SIG-M5 treated with dmso at 0.1 percent for 504 hours (cell line): ENCODE measurements at regions not wholly inside any gene's neighbourhood (a gene's known extent, or its start where the extent isn't known, plus 50 kb on each side); places are given as distances from the start of the nearest gene placed in this dataset.
"Not testable (repeated sequence)": the region's sequence is repeated elsewhere in the genome, so short reads cannot be mapped to it uniquely, and the experiment has no call there.

Experiments used
- DNase-seq: peaks from one replicate; lab custom pipeline; 2025; ENCODE audit not compliant: unreplicated experiment; lab: John Stamatoyannopoulos, UW

DNA sequence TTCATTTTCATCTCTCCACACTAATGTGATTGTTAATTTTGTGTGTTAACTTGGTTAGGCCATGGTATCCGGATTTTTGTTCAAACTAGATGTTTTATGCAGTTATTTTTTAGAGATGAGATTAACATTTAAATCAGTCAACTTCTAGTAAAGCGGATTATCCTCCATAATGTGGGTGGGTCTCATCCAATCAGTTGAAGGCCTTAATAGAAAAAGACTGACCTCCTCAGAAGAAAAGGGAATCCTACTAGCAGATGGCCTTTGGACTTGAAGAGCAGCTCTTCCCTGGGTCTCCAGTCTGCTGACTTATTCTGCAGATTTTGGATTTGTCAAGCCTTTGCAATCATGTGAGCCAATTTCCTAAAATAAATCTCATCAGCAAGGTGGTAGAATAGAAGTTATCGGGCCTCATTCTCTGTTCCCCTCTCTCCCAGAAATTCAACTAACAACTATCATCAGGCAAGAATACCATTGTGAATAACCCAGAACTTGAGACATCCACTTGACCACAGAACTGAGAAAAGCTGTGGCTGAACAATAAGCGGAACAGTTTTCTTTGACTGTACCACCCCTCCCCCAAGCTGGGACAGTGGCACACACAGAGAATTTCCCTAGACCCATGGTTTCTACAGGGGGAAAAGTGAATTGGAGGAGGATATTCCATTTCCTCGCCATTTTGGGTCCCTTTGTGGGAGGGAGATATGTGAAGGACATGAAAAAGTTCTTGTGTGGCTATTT is 323.0 kb downstream of the UTRN start:
- DNase-seq: peak; percentile 58

DNA sequence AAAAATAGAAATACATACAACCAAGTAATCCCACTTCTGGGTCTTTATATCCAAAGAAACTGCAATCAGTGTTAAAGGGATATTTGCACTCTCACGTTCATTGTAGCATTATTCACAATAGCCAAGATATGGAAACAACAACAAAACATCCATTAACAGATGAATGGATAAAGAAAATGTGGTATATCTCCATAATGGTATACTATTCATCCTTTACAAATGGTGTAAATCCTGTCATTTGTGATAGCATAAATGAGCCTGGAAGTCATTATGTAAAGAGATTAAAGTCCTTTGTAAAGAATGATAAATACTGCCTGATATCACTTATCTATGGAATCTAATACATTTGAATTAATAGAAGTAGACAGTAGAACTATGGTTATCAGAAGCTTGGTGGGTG is 327.7 kb downstream of the UTRN start:
- no peak for DNase-seq

DNA sequence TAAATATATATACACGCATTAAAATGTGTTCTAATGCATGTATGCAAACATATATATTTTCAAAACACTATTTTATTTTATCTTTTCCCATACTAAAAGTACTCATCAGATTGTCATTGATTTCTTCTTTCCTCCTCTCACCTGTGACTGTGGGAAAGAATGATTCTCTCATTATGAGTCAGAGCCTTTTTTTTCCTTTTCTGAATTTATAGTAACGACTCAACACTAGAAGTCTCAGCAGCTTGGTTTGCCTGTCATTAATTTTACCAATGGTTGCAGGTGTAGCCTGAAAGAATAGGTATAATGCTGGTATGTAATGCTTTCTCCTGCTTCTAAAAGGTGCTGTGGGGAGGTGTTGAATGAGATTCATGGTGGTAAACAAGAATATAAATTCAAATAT is 328.7 kb downstream of the UTRN start:
- no peak for DNase-seq

DNA sequence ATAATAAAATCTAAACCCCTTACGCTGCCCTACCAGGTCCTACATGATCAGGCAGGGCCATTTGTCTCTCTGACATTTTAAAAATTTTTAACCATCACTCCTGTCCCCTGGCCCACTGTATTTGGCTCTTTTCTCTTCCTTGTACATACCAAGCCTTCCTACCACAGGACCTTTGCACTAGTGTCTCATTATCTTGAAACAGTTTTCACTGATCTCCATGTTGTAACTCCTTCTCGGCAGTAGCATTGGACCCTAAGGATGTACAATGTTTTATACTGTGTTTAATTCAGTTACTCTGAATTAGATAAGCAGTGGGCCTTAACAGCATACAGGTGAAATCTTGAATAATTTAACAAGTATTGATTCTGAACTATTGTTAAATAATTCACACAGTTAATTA is 330.7 kb downstream of the UTRN start:
- DNase-seq: no peak

DNA sequence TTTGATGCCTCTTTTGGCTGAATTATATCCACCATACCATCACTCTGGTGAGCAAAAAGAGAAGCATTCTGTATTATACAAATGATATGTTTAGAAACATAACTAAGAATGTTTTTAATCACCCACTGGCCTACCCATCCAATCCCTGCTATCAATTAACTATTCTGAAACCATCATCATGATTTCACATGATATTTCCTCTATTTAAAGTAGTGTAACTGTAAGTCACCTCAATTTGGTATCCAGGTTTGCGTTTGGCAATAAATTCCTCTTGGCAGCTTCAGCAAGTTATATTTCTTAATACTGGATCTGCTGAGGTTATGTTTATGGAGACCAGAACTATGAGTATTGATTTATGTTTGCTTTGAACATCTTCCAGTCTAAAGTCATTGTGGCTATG is 332.1 kb downstream of the UTRN start:
- no peak for DNase-seq

DNA sequence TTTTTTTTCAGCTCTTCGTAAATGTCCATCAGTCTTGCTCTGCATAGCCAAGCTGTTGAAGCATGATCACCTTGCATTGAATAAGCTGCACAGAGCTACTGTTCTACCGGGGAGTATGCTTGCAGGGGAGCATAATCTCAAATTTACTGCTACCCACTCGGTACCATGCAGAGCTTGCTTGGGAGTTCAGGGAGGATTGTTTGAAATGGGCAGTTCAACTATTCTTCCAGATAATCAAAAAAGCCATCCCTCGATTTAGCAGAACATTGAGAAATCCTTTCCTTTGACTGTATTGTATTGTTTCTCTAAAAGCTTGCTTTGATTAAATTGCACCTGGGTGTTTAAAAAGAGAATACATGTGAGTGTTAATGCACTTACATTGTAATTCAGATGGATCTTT is 332.6 kb downstream of the UTRN start:
- no peak for DNase-seq

DNA sequence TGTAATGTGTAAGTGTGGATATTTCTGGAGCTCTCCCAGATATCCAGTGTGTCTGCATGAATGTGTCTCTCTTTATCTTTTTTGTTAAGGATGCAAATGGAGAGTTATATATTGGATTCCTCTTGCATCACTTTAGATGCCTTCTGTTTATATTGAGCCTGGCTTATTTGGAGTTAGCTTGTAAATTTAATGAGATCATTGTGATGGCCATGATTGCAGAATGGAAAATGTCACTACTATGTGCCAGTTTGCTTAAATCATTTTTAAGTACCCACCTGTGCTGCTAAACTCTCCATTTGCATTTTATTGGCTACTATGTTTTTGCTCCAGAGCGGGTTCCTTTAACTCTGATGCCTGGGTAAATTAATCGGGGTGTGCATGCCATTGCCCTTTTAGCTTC is 334.8 kb downstream of the UTRN start:
- no peak for DNase-seq

DNA sequence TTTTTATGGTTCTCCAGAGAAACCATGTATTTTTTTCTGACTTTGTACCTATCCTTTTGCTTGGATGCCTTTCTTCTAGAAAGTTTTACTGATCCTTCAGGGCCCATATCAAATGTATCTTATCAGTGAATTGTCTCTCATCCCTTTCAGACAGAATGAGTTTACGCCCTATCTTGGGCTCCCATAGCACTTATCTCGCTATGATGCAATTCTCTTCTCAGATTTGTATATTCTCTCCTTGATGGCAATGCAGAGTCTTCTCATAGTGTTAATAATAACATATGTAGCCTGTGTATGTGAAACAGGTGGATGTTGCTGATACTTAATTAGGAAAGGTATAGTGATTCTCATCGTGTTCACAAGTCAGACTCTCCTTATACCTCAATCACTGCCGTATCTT is 336.2 kb downstream of the UTRN start:
- no peak for DNase-seq

DNA sequence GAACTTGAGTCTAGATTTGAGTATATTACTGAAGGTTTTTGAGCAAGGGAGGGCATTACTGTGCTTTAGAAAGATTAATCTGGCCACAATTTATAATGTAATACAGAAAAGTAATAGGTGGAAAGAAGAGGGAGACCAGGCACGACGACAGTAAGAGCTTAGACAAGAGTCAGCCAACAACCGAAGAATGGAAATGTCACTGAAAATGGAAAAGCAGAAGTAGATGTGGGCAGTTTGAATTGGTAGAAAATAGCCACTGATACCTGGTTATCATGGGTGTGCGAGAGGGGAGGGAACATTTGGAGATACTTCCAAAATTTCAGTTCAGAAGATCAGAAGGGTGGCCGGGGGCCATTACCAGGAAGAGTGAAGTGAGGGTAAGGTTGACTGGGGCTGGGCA is 339.1 kb downstream of the UTRN start:
- no peak for DNase-seq

DNA sequence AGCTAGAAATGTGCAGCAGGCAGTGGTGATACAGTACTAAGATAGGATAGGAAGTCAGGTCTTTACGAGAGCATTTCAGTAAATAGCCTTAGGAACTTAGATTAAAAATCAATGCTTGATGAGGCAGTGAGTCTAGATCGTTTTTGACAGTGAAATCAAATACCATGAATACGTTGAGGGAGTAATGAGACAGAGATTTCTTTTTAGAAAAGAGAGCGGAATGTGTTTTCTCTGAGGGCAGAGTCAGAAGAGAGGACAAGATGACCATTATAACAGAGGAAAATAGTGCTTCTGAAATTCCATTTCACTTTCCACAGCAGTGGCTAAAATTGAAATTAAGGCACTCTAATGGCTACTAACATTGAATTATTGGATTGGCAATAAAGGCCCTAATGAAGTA is 339.6 kb downstream of the UTRN start:
- no peak for DNase-seq

DNA sequence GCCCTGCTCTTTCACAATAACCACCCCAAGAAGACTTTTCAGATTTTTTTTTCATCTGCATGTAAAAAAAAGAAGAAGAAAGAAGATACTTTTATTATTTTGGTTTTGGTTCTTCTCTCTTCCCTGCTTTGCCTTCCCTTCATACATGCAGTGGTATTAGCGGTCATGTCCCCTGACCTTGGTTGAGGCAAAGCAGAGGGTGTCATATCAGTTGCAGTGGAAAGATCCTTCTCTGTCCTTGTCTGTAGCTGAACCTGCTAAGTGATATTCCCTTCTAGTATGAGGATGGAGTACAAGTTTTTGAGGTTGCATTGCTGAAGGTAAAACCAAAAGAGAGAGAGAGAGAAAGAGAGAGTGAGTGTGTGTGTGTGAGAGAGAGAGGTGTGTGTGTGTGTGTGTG is 345.7 kb downstream of the UTRN start:
- DNase-seq: peak; percentile 17

DNA sequence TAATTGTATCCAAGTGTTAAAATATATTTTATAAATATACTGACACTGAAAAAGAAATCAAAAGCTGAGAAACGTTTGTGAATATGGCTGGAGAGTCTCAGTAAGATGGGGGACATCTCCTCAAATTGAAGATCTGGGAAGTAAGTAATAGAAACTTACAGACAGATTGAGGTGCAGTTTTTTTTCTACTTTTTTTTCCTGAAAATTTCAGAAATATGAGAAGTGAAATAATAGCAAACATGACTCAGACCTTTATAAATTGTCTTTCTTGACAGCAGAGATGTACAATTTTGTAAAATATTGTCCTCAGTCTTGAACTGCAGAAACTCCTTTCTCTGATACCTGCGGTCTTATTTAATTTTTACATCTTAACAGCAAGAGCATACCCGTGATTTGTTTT is 347.1 kb downstream of the UTRN start:
- DNase-seq: no peak

DNA sequence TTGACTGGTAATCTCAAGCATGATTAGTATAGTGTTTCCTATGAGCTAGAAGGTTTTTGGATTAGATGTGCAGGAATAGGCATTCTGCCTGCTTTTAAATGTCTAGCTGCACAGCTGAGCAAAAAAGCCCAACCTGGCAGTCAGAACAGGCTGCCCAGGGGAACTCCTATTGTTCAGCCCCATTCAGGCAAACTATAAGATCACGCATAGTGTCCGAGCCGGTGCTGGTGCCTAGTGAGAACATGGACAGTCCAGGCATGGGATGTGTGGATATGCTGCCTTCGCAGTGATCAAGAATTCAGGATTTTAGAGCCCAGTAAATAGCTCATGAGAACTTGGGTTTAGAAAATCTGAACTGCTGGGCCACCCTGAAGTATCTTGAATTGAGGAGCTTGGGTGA is 348.8 kb downstream of the UTRN start:
- no peak for DNase-seq

DNA sequence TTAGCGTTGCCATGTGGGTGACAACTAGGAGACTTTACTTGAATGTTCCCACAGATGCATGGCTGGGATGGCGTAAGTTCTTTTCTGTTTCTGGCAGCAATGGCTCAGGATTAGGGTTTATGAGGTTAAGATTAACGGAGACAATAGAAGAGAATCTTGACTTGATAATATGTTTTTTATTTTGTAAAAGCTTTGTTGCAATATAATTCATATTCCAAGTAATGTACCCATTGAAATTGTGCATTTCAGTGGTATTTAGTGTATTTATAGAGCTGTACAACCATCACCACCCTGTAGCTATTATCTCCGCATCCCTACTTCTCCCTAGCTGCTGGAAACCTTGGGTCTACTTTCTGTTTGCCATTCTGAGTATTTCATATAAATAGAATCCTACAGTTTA is 349.2 kb downstream of the UTRN start:
- no peak for DNase-seq

DNA sequence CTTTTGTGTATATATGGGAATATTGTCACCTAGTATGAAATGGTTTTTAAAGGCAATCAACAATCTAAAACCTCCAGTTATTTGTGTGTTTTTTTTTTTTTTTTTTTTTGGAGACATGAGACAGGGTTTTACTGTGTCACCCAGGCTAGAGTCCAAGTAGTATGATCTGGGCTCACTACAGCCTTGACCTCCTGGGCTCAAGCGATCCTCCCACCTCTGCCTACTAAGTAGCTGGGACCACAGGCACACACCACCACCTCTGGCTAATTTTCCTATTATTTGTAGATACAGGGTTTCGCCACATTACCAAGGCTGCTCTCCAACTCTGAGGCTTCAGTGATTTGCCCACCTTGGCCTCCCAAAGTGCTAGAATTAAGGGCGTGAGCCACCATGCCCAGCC is 349.9 kb downstream of the UTRN start:
- DNase-seq: no peak

DNA sequence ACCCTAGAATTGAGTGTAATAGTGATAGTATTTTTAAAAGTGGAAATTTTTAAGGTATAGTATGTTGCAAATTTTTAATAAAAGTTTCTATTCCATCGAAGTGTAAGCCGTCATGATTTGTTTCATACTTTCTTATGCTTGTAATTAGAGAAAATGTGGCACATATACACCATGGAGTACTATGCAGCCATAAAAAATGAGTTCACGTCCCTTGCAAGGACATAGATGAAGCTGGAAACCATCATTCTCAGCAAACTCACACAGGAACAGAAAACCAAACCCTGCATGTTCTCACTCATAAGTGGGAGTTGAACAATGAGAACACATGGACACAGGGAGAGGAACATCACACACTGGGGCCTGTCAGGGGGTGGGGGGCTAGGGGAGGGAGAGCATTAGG is 350.9 kb downstream of the UTRN start:
- not testable (repeated sequence) for DNase-seq

DNA sequence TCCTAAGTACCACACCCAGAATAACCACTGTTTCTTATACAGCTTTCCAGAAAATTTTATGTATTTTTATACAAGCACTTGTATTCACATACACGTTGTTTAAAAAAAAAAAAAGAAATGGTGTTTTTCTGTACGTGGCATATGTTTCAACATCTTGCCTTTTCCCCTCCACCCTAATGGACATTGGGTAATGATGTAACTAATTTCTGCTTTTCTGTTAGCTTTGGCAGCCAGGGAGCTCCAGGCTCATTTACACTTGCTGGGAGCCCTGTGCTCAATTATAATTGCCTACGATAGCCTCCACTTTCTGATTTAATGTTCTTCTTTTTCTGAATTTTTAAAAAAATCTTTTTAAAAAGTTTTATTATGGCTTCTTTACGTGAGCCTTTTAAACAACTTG is 352.4 kb downstream of the UTRN start:
- DNase-seq: peak; percentile 53

DNA sequence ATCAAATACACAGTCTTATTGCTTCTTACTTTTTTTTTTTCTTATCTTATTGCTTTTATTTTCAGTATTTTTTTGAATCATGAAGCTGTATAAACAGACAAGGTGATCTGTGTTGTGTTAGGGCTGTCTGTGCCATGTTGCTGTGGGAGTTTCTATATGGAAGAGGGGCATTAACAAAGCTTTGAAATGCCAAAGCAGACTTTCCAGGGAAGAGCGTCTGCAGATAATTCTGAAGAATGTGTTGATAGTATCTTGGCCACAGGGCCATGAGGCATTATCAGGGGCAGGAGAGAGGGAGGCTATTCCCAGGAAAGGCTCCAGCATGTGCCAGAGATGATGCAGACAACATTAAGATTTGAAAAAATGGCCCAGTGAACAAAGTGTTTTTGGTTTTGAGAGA is 354.5 kb downstream of the UTRN start:
- DNase-seq: no peak

DNA sequence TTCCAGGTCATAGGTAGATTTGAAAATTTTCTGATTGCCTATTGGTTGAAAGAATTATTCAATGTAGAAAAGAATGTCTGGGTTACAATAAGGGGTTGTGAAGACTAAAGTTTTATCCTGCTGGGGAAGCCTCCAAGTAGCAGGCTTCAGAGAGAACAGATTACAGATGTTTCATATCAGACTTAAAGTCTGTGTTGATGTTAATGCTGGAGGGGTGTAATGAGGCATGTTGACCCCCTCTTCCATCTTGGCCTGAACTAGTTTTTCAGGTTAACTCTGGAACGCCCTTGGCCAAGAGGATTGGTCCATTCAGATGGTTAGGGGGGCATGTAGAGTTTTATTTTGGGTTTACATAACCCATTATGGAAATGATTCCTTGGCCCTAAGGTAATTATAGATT is 356.2 kb downstream of the UTRN start:
- no peak for DNase-seq

DNA sequence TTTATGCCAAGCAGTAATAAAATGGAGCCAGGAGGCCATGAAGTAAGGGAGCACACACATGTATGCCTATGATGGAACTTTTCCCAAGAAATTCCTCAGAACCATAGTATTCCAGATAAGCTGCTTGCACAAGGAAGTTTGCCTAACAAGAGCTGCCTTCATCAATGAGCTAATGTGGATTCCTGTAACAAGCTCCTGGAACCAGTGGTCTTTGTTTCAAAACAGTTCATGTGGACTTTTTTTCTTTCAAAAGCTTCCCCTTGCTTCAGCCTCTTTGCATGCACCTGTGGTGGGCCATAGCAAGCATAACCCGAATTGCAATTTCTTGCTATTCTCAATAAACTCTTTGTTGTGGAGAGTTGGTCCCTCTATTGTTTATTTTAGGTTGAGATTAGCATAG is 359.6 kb downstream of the UTRN start:
- DNase-seq: no peak

DNA sequence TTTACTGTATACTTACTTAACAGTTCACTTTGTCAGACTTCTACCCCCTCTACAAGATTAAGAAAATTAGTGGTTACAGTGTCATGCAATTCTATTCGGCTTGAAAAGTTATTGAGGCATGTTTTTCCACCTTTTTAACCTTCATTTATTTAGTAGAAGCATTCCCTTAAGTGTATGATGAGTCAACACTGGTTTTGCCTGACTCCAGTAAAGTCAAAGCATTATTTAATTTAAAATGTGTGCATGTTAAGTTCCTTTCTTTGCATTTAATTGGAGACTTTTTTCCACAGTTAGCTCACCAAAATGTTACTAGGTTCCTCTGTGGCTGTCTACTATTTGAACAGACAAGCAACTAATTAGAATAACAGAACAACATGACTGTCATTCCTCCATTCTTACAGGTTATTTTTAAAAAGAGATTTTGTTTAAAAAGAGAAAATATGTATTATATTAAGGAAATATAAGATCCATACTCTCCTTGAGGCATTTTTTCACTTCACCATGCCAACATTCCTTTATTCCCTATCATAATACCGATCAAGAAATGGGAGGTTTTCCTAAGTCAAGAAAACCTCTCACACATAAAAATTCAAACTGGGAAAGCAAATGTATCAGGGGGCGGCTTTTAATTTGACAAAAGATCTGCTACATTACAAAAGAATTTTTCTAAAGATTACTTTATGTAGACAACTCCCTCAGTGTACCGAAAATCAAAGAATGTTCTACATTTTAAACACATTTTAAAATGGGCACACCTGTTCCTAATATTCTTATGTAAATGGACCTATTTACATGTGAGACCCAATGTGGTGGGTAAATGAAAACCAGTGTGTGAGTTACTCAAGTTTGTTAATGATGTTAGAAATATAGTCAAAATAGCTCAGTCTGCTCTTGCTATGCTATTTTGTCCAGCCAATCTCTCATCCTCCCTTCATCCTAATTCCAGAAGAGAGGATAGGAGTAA is 361.2 kb downstream of the UTRN start:
- DNase-seq: no peak

DNA sequence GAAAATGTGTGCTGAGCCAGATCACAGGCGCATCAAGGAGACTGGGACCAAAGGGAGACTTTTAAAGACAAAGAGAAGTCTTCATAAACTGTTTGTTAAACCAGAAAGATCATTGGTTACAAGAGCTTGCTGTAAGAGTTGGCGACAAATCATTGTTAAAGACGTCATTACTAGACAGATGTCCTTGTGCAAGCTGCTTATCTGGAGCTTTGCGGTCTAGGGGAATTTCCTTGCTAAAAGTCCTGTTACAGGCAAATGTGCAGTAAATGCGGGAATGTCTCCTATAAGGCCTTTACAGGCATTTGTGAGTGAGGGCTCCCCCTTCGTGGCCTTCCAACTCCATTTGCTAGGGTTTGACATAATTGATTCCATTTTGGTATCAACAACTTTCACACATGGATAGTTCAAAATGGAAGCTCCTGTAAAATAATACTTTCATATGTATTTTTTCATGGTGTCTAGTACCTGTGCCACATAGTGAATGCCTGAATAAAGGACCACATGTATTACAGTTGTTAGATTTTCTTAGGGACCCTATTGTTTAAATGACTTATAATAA is 362.4 kb downstream of the UTRN start:
- DNase-seq: no peak
